ENCODE measurements at regions not wholly inside any gene's neighbourhood (a gene's known extent, or its start where the extent isn't known, plus 50 kb on each side); places are given as distances from the start of the nearest gene placed in this dataset.

- no peak for TF ChIP-seq GATA3 (IDR thresholded peaks at IDR 0.05; ENCODE audit: low read depth, low read length)
- no peak for TF ChIP-seq GATA2 (IDR thresholded peaks at IDR 0.05; ENCODE audit: low read depth, low read length)
Observed at GRCh38 chr9:1718836-1719235, 296.3 kb upstream of the SMARCA2 start.
